ENCODE measurements at regions not wholly inside any gene's neighbourhood (a gene's known extent, or its start where the extent isn't known, plus 50 kb on each side); places are given as distances from the start of the nearest gene placed in this dataset.

- TF ChIP-seq POLR2A (IDR thresholded peaks at IDR 0.05; ENCODE audit: low read length) (no peak), GATA1 (IDR thresholded peaks at IDR 0.05; ENCODE audit: low read depth, low read length) (no peak)
Observed at GRCh38 chr14:98982986-98983385, 289.0 kb downstream of the BCL11B start.

Data from erythroblast (primary cell).